ENCODE measurements at regions not wholly inside any gene's neighbourhood (a gene's known extent, or its start where the extent isn't known, plus 50 kb on each side); places are given as distances from the start of the nearest gene placed in this dataset.

- H3K27me3 ChIP-seq (ENCODE audit: insufficient read depth, low read length) = peaks cover 3% of the 10 kb centered on the region
- H3K9me3 ChIP-seq (ENCODE audit: low read depth, low read length) = no peaks in the 10 kb centered on the region
Measured at GRCh38 chr3:151979906-151980305, 106.5 kb downstream of the SUCNR1 start.

GRCh38 chr3:151983538-151983937 is 110.1 kb downstream of the SUCNR1 start:
- no peaks in the 10 kb centered on the region for H3K4me1 ChIP-seq (ENCODE audit: insufficient read depth, low read length)
- H3K4me3 ChIP-seq (ENCODE audit: low read length) = no peak overlapping the region
- no peaks in the 10 kb centered on the region for H3K9me3 ChIP-seq (ENCODE audit: low read depth, low read length)
- no peaks in the 10 kb centered on the region for H3K27me3 ChIP-seq (ENCODE audit: insufficient read depth, low read length)

More at GRCh38 chr3:151979906-151980305, 106.5 kb downstream of the SUCNR1 start:
- no peak overlapping the region for H3K4me3 ChIP-seq (ENCODE audit: low read length)
- no peaks in the 10 kb centered on the region for H3K4me1 ChIP-seq (ENCODE audit: insufficient read depth, low read length)

GRCh38 chr3:151985787-151986430 is 112.5 kb downstream of the SUCNR1 start:
- no peak overlapping the region for H3K4me3 ChIP-seq (ENCODE audit: low read length)
- no peaks in the 10 kb centered on the region for H3K4me1 ChIP-seq (ENCODE audit: insufficient read depth, low read length)

GRCh38 chr3:151987893-151988292 is 114.5 kb downstream of the SUCNR1 start:
- H3K4me1 ChIP-seq (ENCODE audit: insufficient read depth, low read length) = no peaks in the 10 kb centered on the region
- H3K4me3 ChIP-seq (ENCODE audit: low read length) = no peak overlapping the region
- no peaks in the 10 kb centered on the region for H3K27me3 ChIP-seq (ENCODE audit: insufficient read depth, low read length)
- no peaks in the 10 kb centered on the region for H3K9me3 ChIP-seq (ENCODE audit: low read depth, low read length)

More at GRCh38 chr3:151985787-151986430, 112.5 kb downstream of the SUCNR1 start:
- no peaks in the 10 kb centered on the region for H3K9me3 ChIP-seq (ENCODE audit: low read depth, low read length)
- H3K27me3 ChIP-seq (ENCODE audit: insufficient read depth, low read length) = no peaks in the 10 kb centered on the region

- no peaks in the 10 kb centered on the region for H3K27me3 ChIP-seq (ENCODE audit: insufficient read depth, low read length)
- no peak overlapping the region for H3K4me3 ChIP-seq (ENCODE audit: low read length)
- no peaks in the 10 kb centered on the region for H3K9me3 ChIP-seq (ENCODE audit: low read depth, low read length)
- no peaks in the 10 kb centered on the region for H3K4me1 ChIP-seq (ENCODE audit: insufficient read depth, low read length)
Measured at GRCh38 chr3:151989621-151990020, 116.2 kb downstream of the SUCNR1 start.

GRCh38 chr3:151990696-151991376 is 117.4 kb downstream of the SUCNR1 start:
- Histone ChIP-seq H3K4me1 (ENCODE audit: insufficient read depth, low read length) (no peaks in the 10 kb centered on the region), H3K27me3 (ENCODE audit: insufficient read depth, low read length) (no peaks in the 10 kb centered on the region), H3K4me3 (ENCODE audit: low read length) (no peak overlapping the region), H3K9me3 (ENCODE audit: low read depth, low read length) (no peaks in the 10 kb centered on the region)

GRCh38 chr3:151992326-151993041 is 119.0 kb downstream of the SUCNR1 start:
- Histone ChIP-seq H3K27me3 (ENCODE audit: insufficient read depth, low read length) (no peaks in the 10 kb centered on the region), H3K4me1 (ENCODE audit: insufficient read depth, low read length) (no peaks in the 10 kb centered on the region), H3K4me3 (ENCODE audit: low read length) (no peak overlapping the region), H3K9me3 (ENCODE audit: low read depth, low read length) (no peaks in the 10 kb centered on the region)

- Histone ChIP-seq H3K4me1 (ENCODE audit: insufficient read depth, low read length) (no peaks in the 10 kb centered on the region), H3K9me3 (ENCODE audit: low read depth, low read length) (no peaks in the 10 kb centered on the region), H3K4me3 (ENCODE audit: low read length) (no peak overlapping the region), H3K27me3 (ENCODE audit: insufficient read depth, low read length) (no peaks in the 10 kb centered on the region)
Measured at GRCh38 chr3:151995091-151995490, 121.6 kb downstream of the SUCNR1 start.

- Histone ChIP-seq H3K27me3 (ENCODE audit: insufficient read depth, low read length) (no peaks in the 10 kb centered on the region), H3K4me3 (ENCODE audit: low read length) (no peak overlapping the region), H3K4me1 (ENCODE audit: insufficient read depth, low read length) (no peaks in the 10 kb centered on the region), H3K9me3 (ENCODE audit: low read depth, low read length) (no peaks in the 10 kb centered on the region)
Measured at GRCh38 chr3:151998744-151999143, 125.3 kb downstream of the SUCNR1 start.

GRCh38 chr3:151999936-152000335 is 126.5 kb downstream of the SUCNR1 start:
- Histone ChIP-seq H3K27me3 (ENCODE audit: insufficient read depth, low read length) (no peaks in the 10 kb centered on the region), H3K9me3 (ENCODE audit: low read depth, low read length) (no peaks in the 10 kb centered on the region), H3K4me1 (ENCODE audit: insufficient read depth, low read length) (no peaks in the 10 kb centered on the region), H3K4me3 (ENCODE audit: low read length) (no peak overlapping the region)

GRCh38 chr3:152011812-152012735 is 138.6 kb downstream of the SUCNR1 start:
- no peak overlapping the region for H3K4me3 ChIP-seq (ENCODE audit: low read length)
- H3K9me3 ChIP-seq (ENCODE audit: low read depth, low read length) = no peaks in the 10 kb centered on the region
- no peaks in the 10 kb centered on the region for H3K27me3 ChIP-seq (ENCODE audit: insufficient read depth, low read length)
- no peaks in the 10 kb centered on the region for H3K4me1 ChIP-seq (ENCODE audit: insufficient read depth, low read length)

- Histone ChIP-seq H3K9me3 (ENCODE audit: low read depth, low read length) (no peaks in the 10 kb centered on the region), H3K4me1 (ENCODE audit: insufficient read depth, low read length) (no peaks in the 10 kb centered on the region), H3K27me3 (ENCODE audit: insufficient read depth, low read length) (no peaks in the 10 kb centered on the region), H3K4me3 (ENCODE audit: low read length) (no peak overlapping the region)
Measured at GRCh38 chr3:152019508-152019907, 146.1 kb downstream of the SUCNR1 start.

GRCh38 chr3:152021951-152022461 is 148.6 kb downstream of the SUCNR1 start:
- H3K4me3 ChIP-seq (ENCODE audit: low read length) = no peak overlapping the region
- H3K4me1 ChIP-seq (ENCODE audit: insufficient read depth, low read length) = no peaks in the 10 kb centered on the region
- H3K9me3 ChIP-seq (ENCODE audit: low read depth, low read length) = no peaks in the 10 kb centered on the region
- no peaks in the 10 kb centered on the region for H3K27me3 ChIP-seq (ENCODE audit: insufficient read depth, low read length)

- no peaks in the 10 kb centered on the region for H3K9me3 ChIP-seq (ENCODE audit: low read depth, low read length)
- no peak overlapping the region for H3K4me3 ChIP-seq (ENCODE audit: low read length)
- H3K27me3 ChIP-seq (ENCODE audit: insufficient read depth, low read length) = no peaks in the 10 kb centered on the region
- no peaks in the 10 kb centered on the region for H3K4me1 ChIP-seq (ENCODE audit: insufficient read depth, low read length)
Measured at GRCh38 chr3:152026033-152026556, 152.7 kb downstream of the SUCNR1 start.

Data from mononuclear cell (primary cell).